C4-2B (cell line): ENCODE measurements at regions not wholly inside any gene's neighbourhood (a gene's known extent, or its start where the extent isn't known, plus 50 kb on each side); places are given as distances from the start of the nearest gene placed in this dataset.
"Not testable (repeated sequence)": the region's sequence is repeated elsewhere in the genome, so short reads cannot be mapped to it uniquely, and the experiment has no call there.

Source experiments
- H3K27ac ChIP-seq: fragments of 450-650 bp; 2 replicates; pipeline ENCODE4 v1.5.1; 2017
- ZFX ChIP-seq: fragments of 450-650 bp; IDR thresholded peaks from 2 replicates; pipeline ENCODE4 v1.6.1; 2017
- TF ChIP-seq, protein P1 (sequence below): fragments of 450-650 bp; conservative IDR thresholded peaks from 2 replicates; pipeline ENCODE4 v1.5.1; 2017; ENCODE audit warnings: mild to moderate bottlenecking

DNA sequence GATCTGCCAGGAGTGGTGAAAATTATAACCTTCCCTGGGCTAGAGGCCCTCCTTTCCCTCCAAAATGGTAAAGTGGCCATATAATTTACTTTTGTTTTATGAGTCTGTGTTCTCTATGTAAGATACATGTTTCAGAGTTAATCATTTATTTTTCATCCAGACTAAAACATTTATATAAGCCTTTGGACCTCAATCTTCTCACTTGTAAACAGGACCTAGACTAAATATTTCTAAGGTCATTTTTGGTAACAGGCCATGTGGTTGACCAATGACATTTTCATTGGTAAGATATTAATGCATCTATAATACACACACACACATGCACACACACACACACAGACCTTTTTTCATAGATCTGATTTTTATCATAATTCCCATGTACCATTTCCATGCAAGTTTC, 79.7 kb upstream of the KCTD1 start:
- TF ChIP-seq, protein P1, sequence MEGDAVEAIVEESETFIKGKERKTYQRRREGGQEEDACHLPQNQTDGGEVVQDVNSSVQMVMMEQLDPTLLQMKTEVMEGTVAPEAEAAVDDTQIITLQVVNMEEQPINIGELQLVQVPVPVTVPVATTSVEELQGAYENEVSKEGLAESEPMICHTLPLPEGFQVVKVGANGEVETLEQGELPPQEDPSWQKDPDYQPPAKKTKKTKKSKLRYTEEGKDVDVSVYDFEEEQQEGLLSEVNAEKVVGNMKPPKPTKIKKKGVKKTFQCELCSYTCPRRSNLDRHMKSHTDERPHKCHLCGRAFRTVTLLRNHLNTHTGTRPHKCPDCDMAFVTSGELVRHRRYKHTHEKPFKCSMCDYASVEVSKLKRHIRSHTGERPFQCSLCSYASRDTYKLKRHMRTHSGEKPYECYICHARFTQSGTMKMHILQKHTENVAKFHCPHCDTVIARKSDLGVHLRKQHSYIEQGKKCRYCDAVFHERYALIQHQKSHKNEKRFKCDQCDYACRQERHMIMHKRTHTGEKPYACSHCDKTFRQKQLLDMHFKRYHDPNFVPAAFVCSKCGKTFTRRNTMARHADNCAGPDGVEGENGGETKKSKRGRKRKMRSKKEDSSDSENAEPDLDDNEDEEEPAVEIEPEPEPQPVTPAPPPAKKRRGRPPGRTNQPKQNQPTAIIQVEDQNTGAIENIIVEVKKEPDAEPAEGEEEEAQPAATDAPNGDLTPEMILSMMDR = no peak
- TF ChIP-seq ZFX = no peak
- H3K27ac ChIP-seq = no peak overlapping the region

DNA sequence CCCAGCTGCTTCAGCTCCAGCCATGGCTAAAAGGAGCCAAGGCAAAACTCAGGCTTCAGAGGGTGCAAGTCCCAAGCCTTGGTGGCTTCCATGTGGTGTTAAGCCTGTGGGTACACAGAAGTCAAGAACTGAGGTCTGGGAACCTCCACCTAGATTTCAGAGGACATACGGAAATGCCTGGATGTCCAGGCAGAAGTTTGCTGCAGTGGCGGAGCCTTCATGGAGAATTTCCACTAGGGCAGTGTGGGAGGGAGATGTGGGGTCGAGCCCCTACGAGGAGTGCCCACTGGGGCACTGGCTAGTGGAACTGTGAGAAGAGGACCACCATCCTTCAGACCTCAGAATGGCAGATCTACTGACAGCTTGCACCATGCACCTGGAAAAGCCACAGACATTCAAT, 76.1 kb upstream of the KCTD1 start:
- no peak for TF ChIP-seq ZFX
- TF ChIP-seq, protein P1 = no peak
- H3K27ac ChIP-seq = no peak overlapping the region

DNA sequence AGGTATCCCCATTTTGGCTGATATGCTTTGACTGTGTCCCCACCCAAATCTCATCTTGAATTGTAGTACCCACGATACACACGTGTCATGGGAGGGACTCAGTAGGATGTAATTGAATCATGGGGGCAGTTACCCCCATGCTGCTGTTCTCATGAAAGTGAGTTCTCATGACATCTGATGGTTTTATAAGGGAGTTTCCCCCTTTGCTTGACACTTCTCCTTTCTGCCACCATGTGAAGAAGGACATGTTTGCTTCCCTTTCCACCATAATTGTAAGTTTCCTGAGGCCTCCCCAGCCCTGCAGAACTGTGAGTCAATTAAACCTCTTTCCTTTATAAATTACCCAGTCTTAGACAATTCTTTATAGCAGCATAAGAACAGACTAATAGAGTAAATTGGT, 75.0 kb upstream of the KCTD1 start:
- H3K27ac ChIP-seq = not testable (repeated sequence)

DNA sequence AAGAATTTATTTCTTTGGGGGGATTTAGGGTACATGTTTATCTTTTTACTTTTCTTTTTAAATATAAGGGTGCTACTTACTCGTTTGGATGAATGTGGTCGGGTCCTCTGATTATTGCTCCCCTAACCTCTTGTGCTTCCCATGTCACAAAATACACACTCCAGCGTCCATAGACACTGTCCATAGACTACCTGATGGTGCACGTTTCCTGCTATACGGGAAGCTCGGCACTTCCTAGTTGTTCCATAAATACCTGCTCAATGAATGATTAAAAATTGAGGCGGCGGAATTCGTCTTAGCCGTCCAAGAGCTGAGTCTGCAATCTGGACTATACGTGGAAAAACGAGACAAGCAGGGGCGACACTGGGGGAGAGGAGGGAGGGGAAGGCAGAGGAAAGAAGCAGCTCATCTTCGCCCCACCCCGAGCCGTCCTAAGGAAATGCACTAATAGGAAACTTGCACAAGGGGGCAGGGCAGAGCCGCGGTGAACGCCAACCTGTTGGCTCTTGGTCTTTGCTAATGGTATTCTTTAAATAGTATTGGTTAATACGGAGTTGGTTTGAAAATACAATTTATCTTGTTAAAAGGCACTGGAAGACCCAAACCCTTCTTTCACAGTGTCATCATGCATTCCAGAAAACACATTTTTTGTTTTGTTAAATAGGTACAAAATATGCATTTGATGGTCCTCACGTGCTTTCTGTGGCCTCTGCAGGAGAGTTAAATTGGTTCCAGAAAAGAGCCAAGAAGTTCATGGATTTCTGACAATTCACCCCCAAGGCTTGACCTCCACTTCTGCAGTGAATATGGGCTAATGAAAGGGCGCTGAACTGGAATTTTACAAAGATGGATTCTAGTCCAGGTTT, 73.0 kb upstream of the KCTD1 start:
- peak overlapping the region; percentile 27; the same call in 1 of the 2 replicates for H3K27ac ChIP-seq
- TF ChIP-seq, protein P1 = peak; percentile 86
- no peak for TF ChIP-seq ZFX

DNA sequence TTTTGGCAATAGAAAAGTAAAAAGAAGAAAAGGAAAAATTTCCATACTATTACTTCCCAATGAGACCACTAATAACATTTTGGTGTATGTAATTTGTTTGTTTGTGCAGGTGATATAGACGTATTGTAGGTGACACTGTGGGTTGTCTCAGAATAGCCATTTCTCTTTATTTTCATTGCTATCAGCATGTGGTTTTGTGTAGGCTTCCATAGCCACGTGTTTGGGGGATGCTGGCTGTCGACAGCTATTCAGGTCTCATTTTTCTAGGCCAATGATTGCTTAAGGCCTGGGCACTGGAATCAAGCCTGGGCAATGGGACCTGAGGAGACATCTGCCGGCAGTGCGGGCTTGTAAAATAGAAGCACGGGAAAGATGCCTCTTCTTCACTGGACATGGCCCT, 71.0 kb upstream of the KCTD1 start:
- TF ChIP-seq, protein P1 = no peak
- no peak for TF ChIP-seq ZFX

DNA sequence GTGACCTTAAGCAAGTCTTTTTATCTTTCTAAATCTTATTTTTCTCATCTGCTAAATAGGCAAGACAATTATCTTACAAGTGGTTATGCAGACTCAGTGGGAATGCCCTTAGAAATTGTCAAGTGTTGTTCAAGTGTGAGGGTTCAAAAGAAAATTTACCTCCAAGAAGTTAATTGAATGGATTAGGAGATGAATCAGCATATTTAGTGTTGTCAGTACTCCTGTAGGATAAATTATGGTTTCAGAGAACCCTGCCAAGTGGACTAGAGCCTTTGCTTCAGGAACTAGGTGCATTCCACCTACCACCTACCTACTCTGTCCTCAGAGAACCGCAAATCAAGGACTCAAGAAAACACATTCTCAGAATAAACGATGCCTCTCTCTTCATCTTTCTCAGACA, 69.8 kb upstream of the KCTD1 start:
- no peak overlapping the region for H3K27ac ChIP-seq

More for the DNA sequence above, 71.0 kb upstream of the KCTD1 start:
- no peak overlapping the region for H3K27ac ChIP-seq

DNA sequence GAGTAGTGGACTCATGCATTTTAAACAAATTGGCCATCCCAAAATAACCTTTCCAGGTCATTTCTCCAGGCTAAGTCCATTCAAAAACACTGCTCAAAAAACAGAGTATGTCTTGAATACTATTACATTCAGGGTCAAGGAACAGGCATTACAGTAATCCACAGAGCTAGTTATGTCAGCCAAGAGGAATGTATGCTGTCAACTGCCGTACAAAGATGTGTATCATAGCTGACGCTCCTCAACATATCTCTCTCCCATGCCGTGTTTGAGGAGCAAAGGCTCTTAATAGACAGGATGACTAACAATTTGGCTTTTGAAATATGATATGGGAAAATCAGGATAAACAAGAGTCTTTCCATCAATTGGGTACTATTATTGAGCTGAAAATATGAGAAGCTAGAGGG, 68.8 kb upstream of the KCTD1 start:
- TF ChIP-seq, protein P1 = no peak
- no peak for TF ChIP-seq ZFX
- no peak overlapping the region for H3K27ac ChIP-seq

More for the DNA sequence above, 69.8 kb upstream of the KCTD1 start:
- TF ChIP-seq, protein P1 = no peak
- TF ChIP-seq ZFX = no peak

DNA sequence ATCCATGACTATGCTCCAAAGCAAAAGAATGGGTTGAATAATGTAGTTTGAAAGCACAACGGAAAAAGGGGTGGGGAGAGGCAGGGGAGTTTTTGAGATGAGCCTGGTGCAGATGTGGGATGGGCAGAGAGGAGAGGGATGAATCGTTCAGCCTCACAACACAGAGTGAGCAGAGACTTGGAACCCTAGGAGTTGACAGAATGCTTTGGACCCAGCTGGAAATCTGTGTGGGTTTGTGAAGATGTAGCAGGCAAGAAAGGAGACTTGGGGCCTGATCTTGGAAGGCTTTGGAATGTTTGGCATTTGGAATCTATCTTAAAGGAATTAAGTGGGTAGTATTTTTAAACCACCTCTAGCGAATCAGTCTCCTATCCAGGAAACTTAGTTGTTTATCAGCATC, 66.0 kb upstream of the KCTD1 start:
- no peak for TF ChIP-seq ZFX
- TF ChIP-seq, protein P1 = no peak
- H3K27ac ChIP-seq = no peak overlapping the region
